ENCODE measurements at regions not wholly inside any gene's neighbourhood (a gene's known extent, or its start where the extent isn't known, plus 50 kb on each side); places are given as distances from the start of the nearest gene placed in this dataset.

DNA sequence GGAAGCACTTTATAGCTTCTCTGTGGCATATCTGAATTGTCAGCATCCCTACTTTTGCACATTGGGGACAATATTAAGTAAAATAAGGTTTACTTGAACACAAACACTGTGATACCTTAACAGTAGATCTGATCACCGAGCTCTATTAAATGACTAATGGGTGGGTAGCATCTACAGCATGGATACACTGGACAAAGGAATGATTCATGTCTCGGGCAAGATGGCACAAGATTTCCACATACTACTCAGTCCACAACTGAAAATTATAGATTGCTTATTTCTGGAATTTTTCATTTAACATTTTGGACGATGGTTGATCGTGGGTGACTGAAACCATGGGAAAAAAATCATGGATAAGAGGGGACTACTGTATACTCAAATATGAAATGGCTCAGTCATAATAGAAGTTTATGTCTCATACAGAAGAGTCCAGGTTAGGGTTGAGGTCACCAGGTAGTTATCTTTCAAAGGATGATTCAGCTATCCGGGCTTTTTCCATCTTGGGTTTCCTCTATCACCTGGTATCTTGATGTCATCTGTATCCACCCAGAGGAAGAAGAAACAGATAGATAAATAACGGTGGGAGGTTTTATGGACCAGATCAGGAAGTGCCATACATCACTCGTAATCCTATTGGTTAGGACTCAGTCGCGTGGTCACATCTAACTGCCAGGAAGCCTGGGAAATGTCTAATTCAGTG, 320.0 kb upstream of the RARB start:
- Histone ChIP-seq H3K4me1 (ENCODE audit: control insufficient read depth, insufficient read depth, low read length) (no peaks in the 10 kb centered on the region), H3K27ac (ENCODE audit: low read depth, low read length) (no peak overlapping the region), H3K36me3 (ENCODE audit: control insufficient read depth, insufficient read depth, low read length) (no peaks in the 10 kb centered on the region), H3K27me3 (ENCODE audit: control insufficient read depth, insufficient read depth, low read length) (no peaks in the 10 kb centered on the region), H3K4me3 (ENCODE audit: low read length) (no peak overlapping the region), H3K9ac (ENCODE audit: low read length) (no peak overlapping the region)

DNA sequence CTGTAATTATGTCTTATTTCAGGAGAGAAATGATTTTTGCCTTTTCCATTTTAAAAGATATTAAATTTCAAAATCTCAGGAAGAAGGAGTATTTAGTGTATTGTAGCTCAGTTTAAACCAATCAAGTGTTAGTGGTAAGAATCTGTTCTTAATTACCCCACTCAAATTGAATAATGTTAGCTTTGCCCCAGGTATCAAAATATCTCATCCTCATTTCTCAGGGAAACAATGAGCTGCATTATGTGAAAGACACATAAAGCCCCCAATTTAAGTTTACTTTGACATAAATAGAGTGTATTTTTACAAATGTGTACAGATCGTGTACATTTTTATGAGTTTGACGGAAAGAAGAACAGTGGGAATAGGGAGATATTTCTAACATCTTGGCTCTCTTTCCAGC, 317.4 kb upstream of the RARB start:
- no peak overlapping the region for H3K27ac ChIP-seq (ENCODE audit: low read depth, low read length)
- no peak overlapping the region for H3K4me3 ChIP-seq (ENCODE audit: low read length)
- H3K27me3 ChIP-seq (ENCODE audit: control insufficient read depth, insufficient read depth, low read length): no peaks in the 10 kb centered on the region
- H3K9ac ChIP-seq (ENCODE audit: low read length): no peak overlapping the region
- H3K36me3 ChIP-seq (ENCODE audit: control insufficient read depth, insufficient read depth, low read length): no peaks in the 10 kb centered on the region
- H3K4me1 ChIP-seq (ENCODE audit: control insufficient read depth, insufficient read depth, low read length): no peaks in the 10 kb centered on the region

DNA sequence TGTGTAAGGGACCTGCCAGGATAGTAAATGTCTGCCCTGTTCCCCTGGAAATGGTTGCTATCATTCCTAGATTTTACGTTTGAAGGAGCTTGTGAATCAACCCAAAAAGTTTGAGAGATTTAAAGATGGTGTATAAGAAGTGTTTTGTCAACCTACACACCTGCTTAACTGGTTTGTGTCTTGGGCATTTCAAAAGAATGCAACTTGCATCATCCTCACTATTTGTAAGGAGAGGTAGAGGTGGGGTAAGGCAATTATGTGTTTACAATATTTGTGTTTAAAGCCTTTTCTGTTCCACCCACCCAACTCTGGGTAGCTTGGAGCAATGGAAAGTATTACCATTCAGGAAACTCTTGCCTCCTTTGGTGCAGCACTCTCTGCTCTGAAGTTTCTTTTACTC, 314.2 kb upstream of the RARB start:
- Histone ChIP-seq H3K4me1 (ENCODE audit: control insufficient read depth, insufficient read depth, low read length) (no peaks in the 10 kb centered on the region), H3K27ac (ENCODE audit: low read depth, low read length) (no peak overlapping the region), H3K9ac (ENCODE audit: low read length) (no peak overlapping the region), H3K27me3 (ENCODE audit: control insufficient read depth, insufficient read depth, low read length) (no peaks in the 10 kb centered on the region), H3K4me3 (ENCODE audit: low read length) (no peak overlapping the region), H3K36me3 (ENCODE audit: control insufficient read depth, insufficient read depth, low read length) (no peaks in the 10 kb centered on the region)

DNA sequence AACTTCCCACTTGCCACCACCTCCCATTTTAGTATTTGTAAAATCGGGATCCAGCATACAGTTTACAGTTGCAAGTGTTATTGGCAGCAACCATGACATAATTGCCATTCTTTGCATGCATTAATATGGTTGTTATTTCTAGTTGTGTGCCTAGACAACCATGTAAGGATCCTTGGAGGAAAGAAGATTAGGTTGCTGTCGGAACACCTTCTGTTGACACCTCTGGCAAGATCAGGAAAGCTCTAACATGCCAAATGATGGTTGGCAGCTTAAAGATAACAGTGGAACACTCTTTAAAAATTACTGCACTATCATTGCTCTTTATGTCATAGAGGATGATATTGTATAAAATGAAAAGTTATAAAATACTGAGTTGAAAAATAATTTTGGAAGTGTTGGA, 313.5 kb upstream of the RARB start:
- H3K9ac ChIP-seq (ENCODE audit: low read length): no peak overlapping the region
- no peak overlapping the region for H3K27ac ChIP-seq (ENCODE audit: low read depth, low read length)
- no peaks in the 10 kb centered on the region for H3K4me1 ChIP-seq (ENCODE audit: control insufficient read depth, insufficient read depth, low read length)
- H3K4me3 ChIP-seq (ENCODE audit: low read length): no peak overlapping the region
- H3K36me3 ChIP-seq (ENCODE audit: control insufficient read depth, insufficient read depth, low read length): no peaks in the 10 kb centered on the region
- no peaks in the 10 kb centered on the region for H3K27me3 ChIP-seq (ENCODE audit: control insufficient read depth, insufficient read depth, low read length)

DNA sequence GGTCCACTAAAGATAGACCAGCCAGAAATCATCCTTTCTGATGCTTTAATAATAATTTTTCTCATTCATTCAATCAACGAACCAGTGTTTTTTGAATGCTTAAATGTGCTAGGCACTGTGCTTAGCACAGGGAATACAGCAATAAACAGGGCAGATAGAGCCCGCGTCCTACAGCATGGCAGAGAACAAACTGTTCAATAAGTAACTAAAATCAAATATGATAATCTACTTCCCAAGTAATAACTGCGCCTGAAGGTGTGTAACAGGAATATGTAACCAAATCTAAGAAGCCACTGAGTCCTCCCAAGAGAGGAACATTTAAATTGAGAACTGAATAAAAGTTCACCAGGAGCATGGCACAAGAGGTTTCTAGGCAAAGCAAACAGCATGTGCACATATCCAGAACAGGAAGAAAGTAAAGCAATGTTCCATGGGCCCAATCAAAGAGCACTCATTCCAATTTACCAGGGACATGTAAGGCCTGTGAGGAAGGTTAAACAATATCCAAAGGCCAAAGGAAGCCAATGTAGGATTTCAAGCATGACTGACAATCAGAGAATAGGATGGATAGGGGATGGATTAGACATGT, 311.0 kb upstream of the RARB start:
- Histone ChIP-seq H3K4me1 (ENCODE audit: control insufficient read depth, insufficient read depth, low read length) (no peaks in the 10 kb centered on the region), H3K27me3 (ENCODE audit: control insufficient read depth, insufficient read depth, low read length) (no peaks in the 10 kb centered on the region), H3K9ac (ENCODE audit: low read length) (no peak overlapping the region), H3K27ac (ENCODE audit: low read depth, low read length) (no peak overlapping the region), H3K36me3 (ENCODE audit: control insufficient read depth, insufficient read depth, low read length) (no peaks in the 10 kb centered on the region), H3K4me3 (ENCODE audit: low read length) (no peak overlapping the region)

DNA sequence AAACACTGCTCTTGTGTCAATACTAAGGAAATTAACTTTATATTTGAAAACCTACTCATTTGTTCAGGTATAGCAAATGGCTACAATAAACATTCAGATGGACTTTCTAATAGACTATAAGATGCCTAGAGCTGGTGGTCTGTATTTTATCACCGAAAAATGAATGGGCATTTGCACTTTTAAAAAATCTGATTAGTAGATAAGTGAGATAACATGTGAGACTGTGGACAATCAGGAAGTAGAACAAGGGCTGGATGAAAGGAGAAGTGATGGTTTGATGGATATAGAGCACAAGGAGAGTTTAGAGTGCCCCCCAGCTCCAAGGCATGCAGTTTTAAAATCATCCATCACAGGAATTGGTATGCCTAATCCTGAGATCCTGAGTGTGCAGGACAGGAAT, 308.4 kb upstream of the RARB start:
- Histone ChIP-seq H3K27me3 (ENCODE audit: control insufficient read depth, insufficient read depth, low read length) (no peaks in the 10 kb centered on the region), H3K4me3 (ENCODE audit: low read length) (no peak overlapping the region), H3K36me3 (ENCODE audit: control insufficient read depth, insufficient read depth, low read length) (no peaks in the 10 kb centered on the region), H3K27ac (ENCODE audit: low read depth, low read length) (no peak overlapping the region), H3K4me1 (ENCODE audit: control insufficient read depth, insufficient read depth, low read length) (no peaks in the 10 kb centered on the region), H3K9ac (ENCODE audit: low read length) (no peak overlapping the region)

DNA sequence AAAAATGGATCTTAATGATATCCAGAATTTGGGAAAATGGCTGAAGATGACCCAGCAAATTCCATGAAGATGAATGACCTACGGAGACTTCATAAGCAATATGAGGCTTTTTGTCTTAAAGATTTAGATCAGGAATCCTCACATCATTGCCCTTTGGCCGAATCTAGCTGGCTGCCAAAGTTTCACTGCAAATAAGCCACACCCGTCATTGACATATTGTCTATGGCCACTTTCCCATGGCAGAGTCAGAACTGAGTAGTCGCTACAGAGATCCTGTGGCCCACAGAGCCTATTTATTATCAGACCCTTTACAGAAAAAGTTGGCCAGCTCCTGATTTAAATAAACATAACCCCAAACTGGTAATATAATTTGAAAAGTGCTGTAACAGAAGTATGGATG, 307.4 kb upstream of the RARB start:
- Histone ChIP-seq H3K36me3 (ENCODE audit: control insufficient read depth, insufficient read depth, low read length) (no peaks in the 10 kb centered on the region), H3K9ac (ENCODE audit: low read length) (no peak overlapping the region), H3K27ac (ENCODE audit: low read depth, low read length) (no peak overlapping the region), H3K4me1 (ENCODE audit: control insufficient read depth, insufficient read depth, low read length) (no peaks in the 10 kb centered on the region), H3K4me3 (ENCODE audit: low read length) (no peak overlapping the region), H3K27me3 (ENCODE audit: control insufficient read depth, insufficient read depth, low read length) (no peaks in the 10 kb centered on the region)

DNA sequence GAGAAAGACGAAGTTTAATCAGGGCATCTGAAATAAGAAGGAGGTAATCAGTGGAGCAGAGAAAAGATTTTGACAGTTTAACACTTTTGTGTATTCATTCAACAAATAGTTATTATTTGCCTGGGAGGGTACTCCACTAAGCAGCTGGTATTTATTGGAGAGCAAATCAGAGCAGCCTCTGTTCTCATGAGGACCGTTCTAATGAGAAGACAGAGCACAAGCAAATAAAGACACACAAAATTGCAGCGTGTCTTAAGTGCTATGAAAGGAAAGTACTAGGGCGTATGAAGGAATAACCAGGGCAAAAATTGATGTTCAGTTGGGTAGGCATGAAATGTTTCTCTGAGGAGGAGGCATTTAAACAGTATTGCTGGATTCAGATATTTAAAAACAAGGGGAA, 302.9 kb upstream of the RARB start:
- Histone ChIP-seq H3K36me3 (ENCODE audit: control insufficient read depth, insufficient read depth, low read length) (no peaks in the 10 kb centered on the region), H3K4me1 (ENCODE audit: control insufficient read depth, insufficient read depth, low read length) (no peaks in the 10 kb centered on the region), H3K9ac (ENCODE audit: low read length) (no peak overlapping the region), H3K27ac (ENCODE audit: low read depth, low read length) (no peak overlapping the region), H3K27me3 (ENCODE audit: control insufficient read depth, insufficient read depth, low read length) (no peaks in the 10 kb centered on the region), H3K4me3 (ENCODE audit: low read length) (no peak overlapping the region)

DNA sequence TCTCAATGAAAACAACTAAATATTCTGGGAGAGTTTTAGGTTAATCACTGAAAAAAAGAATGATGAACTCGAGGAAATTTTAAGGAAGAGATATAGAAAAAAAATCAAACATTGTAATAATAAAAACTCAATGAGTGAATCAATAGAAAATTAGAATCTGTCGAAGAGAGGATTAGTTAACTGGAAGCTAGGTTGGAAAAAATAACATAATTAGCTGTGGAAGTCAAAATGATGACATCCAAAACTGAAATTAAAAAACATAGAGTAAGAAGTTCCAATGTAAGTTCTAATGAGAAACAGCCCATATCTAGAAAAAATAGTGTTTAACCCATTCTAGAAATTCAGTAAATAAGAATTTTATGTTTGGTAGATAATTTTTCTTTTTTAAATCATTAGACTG, 299.3 kb upstream of the RARB start:
- Histone ChIP-seq H3K4me3 (ENCODE audit: low read length) (no peak overlapping the region), H3K36me3 (ENCODE audit: control insufficient read depth, insufficient read depth, low read length) (no peaks in the 10 kb centered on the region), H3K9ac (ENCODE audit: low read length) (no peak overlapping the region), H3K27ac (ENCODE audit: low read depth, low read length) (no peak overlapping the region), H3K27me3 (ENCODE audit: control insufficient read depth, insufficient read depth, low read length) (no peaks in the 10 kb centered on the region), H3K4me1 (ENCODE audit: control insufficient read depth, insufficient read depth, low read length) (no peaks in the 10 kb centered on the region)

DNA sequence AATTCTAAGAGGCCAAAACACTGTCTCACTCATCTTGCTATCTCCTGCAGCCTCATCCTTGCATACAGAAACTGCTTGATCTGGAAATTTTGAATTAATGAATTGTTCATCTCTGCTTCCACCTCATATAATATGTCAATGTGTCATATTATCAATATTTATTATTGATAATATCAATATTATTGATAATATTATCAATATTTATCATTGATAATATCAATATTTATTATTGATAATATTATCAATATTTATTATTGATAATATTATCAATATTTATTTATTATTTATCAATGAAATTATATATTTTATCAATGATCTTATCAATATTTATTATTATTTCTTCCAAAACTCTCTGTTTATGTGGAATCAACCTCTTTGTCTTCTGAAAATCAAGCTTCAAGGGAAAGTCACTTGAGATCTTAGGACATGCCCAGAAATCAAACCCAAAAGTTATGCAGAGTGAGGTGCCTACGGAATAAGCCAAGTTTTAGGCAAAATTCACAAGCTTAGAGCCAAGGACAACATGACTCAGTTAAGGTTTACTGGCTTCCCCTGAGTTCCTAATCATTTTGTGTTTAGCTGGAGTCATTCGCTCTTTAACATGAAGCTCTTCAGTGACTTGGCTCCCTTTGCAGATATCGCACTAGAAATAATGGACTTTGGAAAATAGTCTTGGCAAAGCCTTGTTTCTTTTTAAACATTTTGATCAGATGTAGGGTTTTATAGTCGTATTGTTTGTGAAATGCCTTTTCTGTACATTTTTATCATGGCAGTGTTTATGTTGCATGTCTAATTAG, 297.1 kb upstream of the RARB start:
- no peaks in the 10 kb centered on the region for H3K36me3 ChIP-seq (ENCODE audit: control insufficient read depth, insufficient read depth, low read length)
- H3K9ac ChIP-seq (ENCODE audit: low read length): no peak overlapping the region
- no peak overlapping the region for H3K4me3 ChIP-seq (ENCODE audit: low read length)
- H3K27me3 ChIP-seq (ENCODE audit: control insufficient read depth, insufficient read depth, low read length): no peaks in the 10 kb centered on the region
- H3K27ac ChIP-seq (ENCODE audit: low read depth, low read length): no peak overlapping the region
- H3K4me1 ChIP-seq (ENCODE audit: control insufficient read depth, insufficient read depth, low read length): no peaks in the 10 kb centered on the region

DNA sequence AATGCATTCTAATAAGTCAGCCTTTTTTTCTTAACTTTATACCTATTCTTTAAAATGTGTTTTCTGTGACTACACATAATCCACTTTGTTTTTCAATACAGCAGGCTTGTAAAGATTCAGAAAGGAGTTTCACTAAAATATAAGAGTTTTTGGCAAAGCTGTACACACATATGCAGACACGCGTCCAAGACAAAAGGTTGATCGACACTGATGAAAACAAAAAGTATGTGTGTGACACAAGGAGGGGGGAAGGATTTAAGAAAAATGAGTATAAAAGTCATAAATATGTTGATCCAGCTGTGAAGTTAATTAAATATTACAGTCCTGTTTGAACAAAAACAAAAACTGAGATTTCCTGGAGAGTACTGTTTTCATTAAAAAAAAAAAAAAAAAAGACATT, 294.5 kb upstream of the RARB start:
- Histone ChIP-seq H3K4me1 (ENCODE audit: control insufficient read depth, insufficient read depth, low read length) (no peaks in the 10 kb centered on the region), H3K4me3 (ENCODE audit: low read length) (no peak overlapping the region), H3K27ac (ENCODE audit: low read depth, low read length) (no peak overlapping the region), H3K36me3 (ENCODE audit: control insufficient read depth, insufficient read depth, low read length) (no peaks in the 10 kb centered on the region), H3K9ac (ENCODE audit: low read length) (no peak overlapping the region), H3K27me3 (ENCODE audit: control insufficient read depth, insufficient read depth, low read length) (no peaks in the 10 kb centered on the region)

DNA sequence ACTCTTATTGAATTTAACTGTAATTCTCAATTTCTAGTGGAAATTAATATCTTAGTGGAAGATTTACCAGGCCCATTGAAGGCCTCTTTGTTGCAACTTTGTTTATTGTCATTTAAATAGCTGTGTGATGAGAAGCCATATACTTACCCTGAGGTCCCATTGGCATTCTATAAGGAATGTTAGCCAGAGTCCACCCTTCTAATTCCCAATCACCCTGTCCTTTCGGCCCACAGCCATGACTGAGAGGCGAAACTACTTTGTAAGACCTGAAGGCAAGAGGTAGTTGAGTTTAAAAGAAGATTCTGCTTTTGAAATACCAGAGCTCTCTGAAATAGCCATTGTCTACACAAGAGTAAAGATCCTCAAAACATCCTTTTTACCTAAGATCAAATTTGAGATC, 290.5 kb upstream of the RARB start:
- H3K9ac ChIP-seq (ENCODE audit: low read length): no peak overlapping the region
- no peaks in the 10 kb centered on the region for H3K4me1 ChIP-seq (ENCODE audit: control insufficient read depth, insufficient read depth, low read length)
- no peak overlapping the region for H3K4me3 ChIP-seq (ENCODE audit: low read length)
- H3K27me3 ChIP-seq (ENCODE audit: control insufficient read depth, insufficient read depth, low read length): no peaks in the 10 kb centered on the region
- no peaks in the 10 kb centered on the region for H3K36me3 ChIP-seq (ENCODE audit: control insufficient read depth, insufficient read depth, low read length)
- no peak overlapping the region for H3K27ac ChIP-seq (ENCODE audit: low read depth, low read length)

DNA sequence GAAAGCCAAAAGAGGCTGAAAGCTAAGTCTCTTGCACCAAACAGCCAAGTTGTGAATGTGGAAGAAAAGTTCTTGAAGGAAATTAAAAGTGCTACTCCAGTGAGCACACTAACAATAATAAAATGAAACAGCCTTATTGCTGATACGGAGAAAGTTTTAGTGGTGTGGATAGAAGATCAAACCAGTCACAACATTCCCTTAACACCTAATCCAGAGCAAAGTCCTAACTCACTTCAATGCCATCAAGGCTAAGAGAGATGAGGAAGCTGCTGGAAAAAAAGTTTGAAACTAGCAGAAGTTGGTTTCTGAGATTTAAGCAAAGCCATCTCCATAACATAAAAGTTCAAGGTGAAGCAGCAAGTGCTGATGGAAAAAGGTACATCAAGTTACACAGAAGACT, 288.8 kb upstream of the RARB start:
- Histone ChIP-seq H3K36me3 (ENCODE audit: control insufficient read depth, insufficient read depth, low read length) (no peaks in the 10 kb centered on the region), H3K27ac (ENCODE audit: low read depth, low read length) (no peak overlapping the region), H3K4me3 (ENCODE audit: low read length) (no peak overlapping the region), H3K27me3 (ENCODE audit: control insufficient read depth, insufficient read depth, low read length) (no peaks in the 10 kb centered on the region), H3K9ac (ENCODE audit: low read length) (no peak overlapping the region), H3K4me1 (ENCODE audit: control insufficient read depth, insufficient read depth, low read length) (no peaks in the 10 kb centered on the region)

Measured in rectal smooth muscle tissue (tissue), 1 donor.